ENCODE measurements at regions not wholly inside any gene's neighbourhood (a gene's known extent, or its start where the extent isn't known, plus 50 kb on each side); places are given as distances from the start of the nearest gene placed in this dataset.

- ChIA-PET POLR2A (ENCODE audit: low non-redundant PET) (no interaction called here), CTCF (interaction anchor here (0.5 kb wide), 1 partner anchor 14 kb away, joined by 3 read pairs; no protein-coding TSS in a partner anchor)
Observed at GRCh38 chr7:46011059-46011458, 90.0 kb upstream of the IGFBP3 start.

GRCh38 chr7:46009211-46009610, 88.1 kb upstream of the IGFBP3 start:
- TF ChIP-seq CTCF (conservative IDR thresholded peaks at IDR 0.05; ENCODE audit: low read depth) = no peak
- no peak for DNase-seq (ENCODE audit: low spot score)
- no peak overlapping the region for H3K27ac ChIP-seq
- ChIA-PET POLR2A (ENCODE audit: low non-redundant PET) (no interaction called here), CTCF (no interaction called here)

More at GRCh38 chr7:46011059-46011458, 90.0 kb upstream of the IGFBP3 start:
- no peak for TF ChIP-seq CTCF (conservative IDR thresholded peaks at IDR 0.05; ENCODE audit: low read depth)
- no peak for DNase-seq (ENCODE audit: low spot score)
- no peak overlapping the region for H3K27ac ChIP-seq

- H3K27ac ChIP-seq = no peak overlapping the region
- DNase-seq (ENCODE audit: low spot score) = no peak
- no peak for TF ChIP-seq CTCF (conservative IDR thresholded peaks at IDR 0.05; ENCODE audit: low read depth)
- CTCF ChIA-PET = interaction anchor here (0.6 to 0.7 kb wide), 2 partner anchors 15 to 232 kb away, joined by 3 read pairs; no protein-coding TSS in a partner anchor
- POLR2A ChIA-PET (ENCODE audit: low non-redundant PET) = no interaction called here
Observed at GRCh38 chr7:46007990-46008643, 87.0 kb upstream of the IGFBP3 start.

GRCh38 chr7:46007194-46007593, 86.1 kb upstream of the IGFBP3 start:
- POLR2A ChIA-PET (ENCODE audit: low non-redundant PET) = no interaction called here
- H3K27ac ChIP-seq = no peak overlapping the region
- CTCF ChIA-PET = interaction anchor here (0.6 kb wide), 1 partner anchor 231 kb away, joined by 3 read pairs; no protein-coding TSS in a partner anchor
- no peak for DNase-seq (ENCODE audit: low spot score)
- TF ChIP-seq CTCF (conservative IDR thresholded peaks at IDR 0.05; ENCODE audit: low read depth) = no peak

- H3K27ac ChIP-seq = no peak overlapping the region
- CTCF ChIA-PET = no interaction called here
- POLR2A ChIA-PET (ENCODE audit: low non-redundant PET) = no interaction called here
- DNase-seq (ENCODE audit: low spot score) = no peak
- TF ChIP-seq CTCF (conservative IDR thresholded peaks at IDR 0.05; ENCODE audit: low read depth) = no peak
Observed at GRCh38 chr7:46006723-46007122, 85.7 kb upstream of the IGFBP3 start.

GRCh38 chr7:46006212-46006611, 85.1 kb upstream of the IGFBP3 start:
- CTCF ChIA-PET = no interaction called here

More at GRCh38 chr7:46006212-46006611, 85.1 kb upstream of the IGFBP3 start:
- POLR2A ChIA-PET (ENCODE audit: low non-redundant PET) = no interaction called here
- H3K27ac ChIP-seq = no peak overlapping the region
- no peak for DNase-seq (ENCODE audit: low spot score)
- no peak for TF ChIP-seq CTCF (conservative IDR thresholded peaks at IDR 0.05; ENCODE audit: low read depth)

Data from RWPE1 (cell line).